ENCODE measurements at regions not wholly inside any gene's neighbourhood (a gene's known extent, or its start where the extent isn't known, plus 50 kb on each side); places are given as distances from the start of the nearest gene placed in this dataset.

DNA sequence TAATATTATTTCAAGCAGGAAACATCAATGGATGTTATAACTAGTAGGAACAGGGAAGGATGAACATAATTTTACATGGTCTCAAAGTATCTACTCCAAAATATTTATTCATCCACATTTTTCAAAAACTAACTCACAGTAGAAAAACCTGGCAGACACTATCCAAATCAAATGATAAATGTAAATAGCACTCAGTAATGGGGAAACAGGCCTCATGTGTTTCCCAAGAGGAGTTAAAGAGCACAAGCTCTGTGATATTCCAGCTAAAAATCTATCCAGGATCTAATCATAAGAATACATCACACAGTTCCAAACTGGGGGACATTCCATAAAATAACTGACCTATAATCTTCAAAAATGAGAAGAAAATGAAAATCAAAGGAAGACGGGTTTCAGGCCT, 443.1 kb downstream of the ZNF608 start:
- TF ChIP-seq POLR2A (IDR thresholded peaks at IDR 0.05) (no peak), CTCF (IDR thresholded peaks at IDR 0.05) (no peak)

All from right lobe of liver (tissue), 4 donors.